Thoracic aorta (tissue), 2 donors: ENCODE measurements at regions not wholly inside any gene's neighbourhood (a gene's known extent, or its start where the extent isn't known, plus 50 kb on each side); places are given as distances from the start of the nearest gene placed in this dataset.
"Not testable (repeated sequence)": the region's sequence is repeated elsewhere in the genome, so short reads cannot be mapped to it uniquely, and the experiment has no call there.

Experiments used
- ATAC-seq: fragments of 150-250 bp; one replicate; pipeline ENCODE4 v1.8.0; 2017; ENCODE audit warnings: low read depth; ENCODE audit not compliant: insufficient number of reproducible peaks, low FRiP score
- DNase-seq: peaks from one replicate; pipeline ENCODE4 v3.0.0-alpha.2; 2020; ENCODE audit warnings: low spot score
- H3K27ac ChIP-seq, 2 donors: fragments of 200-600 bp; sonication (generic); 1 replicate in 1 of 2; 2 replicates in 1 of 2; pipeline ENCODE4 v1.5.1; 2016; ENCODE audit warnings: mild to moderate bottlenecking in 2 of 2, moderate library complexity in 2 of 2
- H3K27me3 ChIP-seq: fragments of 200-600 bp; sonication (generic); replicated peaks from 2 replicates; pipeline ENCODE4 v1.6.0; 2016; ENCODE audit warnings: mild to moderate bottlenecking; ENCODE audit not compliant: insufficient read depth
- H3K36me3 ChIP-seq: fragments of 200-600 bp; sonication (generic); one replicate; pipeline ENCODE4 v1.5.1; 2016
- H3K4me1 ChIP-seq, 2 donors: fragments of 200-600 bp; sonication (generic); 1 replicate in 1 of 2; 2 replicates in 1 of 2; pipeline versions ENCODE4 v1.5.1 to v1.6.0; 2016; ENCODE audit warnings: low read depth in 2 of 2, mild to moderate bottlenecking in 1 of 2; ENCODE audit not compliant: control insufficient read depth in 1 of 2
- H3K4me3 ChIP-seq: fragments of 200-600 bp; sonication (generic); 2 replicates; pipeline ENCODE4 v1.5.1; 2016; ENCODE audit warnings: mild to moderate bottlenecking
- H3K9me3 ChIP-seq: fragments of 200-600 bp; sonication (generic); 2 replicates; pipeline ENCODE4 v1.5.1; 2016
- CTCF ChIP-seq: fragments of 200-600 bp; sonication (generic); IDR thresholded peaks from one replicate; pipeline ENCODE4 v1.5.1; 2019; ENCODE audit warnings: antibody characterized with exemption

GRCh38 chr15:36024031-36024688, 478.2 kb upstream of the DPH6 start:
- Histone ChIP-seq H3K9me3 (no peaks in the 10 kb centered on the region), H3K4me1 (no peaks in the 10 kb centered on the region), H3K4me3 (no peak overlapping the region), H3K36me3 (no peaks in the 10 kb centered on the region), H3K27me3 (no peaks in the 10 kb centered on the region), H3K27ac (no peak overlapping the region)
- no peak for TF ChIP-seq CTCF
- DNase-seq = no peak
- no peak for ATAC-seq

GRCh38 chr15:36026627-36027283, 480.8 kb upstream of the DPH6 start:
- no peaks in the 10 kb centered on the region for H3K4me1 ChIP-seq
- H3K27me3 ChIP-seq = no peaks in the 10 kb centered on the region
- H3K27ac ChIP-seq = no peak overlapping the region
- ATAC-seq (no peak), DNase-seq (no peak)
- H3K36me3 ChIP-seq = no peaks in the 10 kb centered on the region
- TF ChIP-seq CTCF = no peak
- no peaks in the 10 kb centered on the region for H3K9me3 ChIP-seq
- no peak overlapping the region for H3K4me3 ChIP-seq

- H3K27ac ChIP-seq = no peak overlapping the region
Measured at GRCh38 chr15:36029606-36030210, 483.7 kb upstream of the DPH6 start.

GRCh38 chr15:36039996-36040572, 494.1 kb upstream of the DPH6 start:
- TF ChIP-seq CTCF = no peak
- DNase-seq = no peak
- Histone ChIP-seq H3K9me3 (no peaks in the 10 kb centered on the region), H3K36me3 (no peaks in the 10 kb centered on the region), H3K4me1 (no peaks in the 10 kb centered on the region), H3K27me3 (no peaks in the 10 kb centered on the region), H3K4me3 (no peak overlapping the region), H3K27ac (no peak overlapping the region)
- ATAC-seq = no peak

More at GRCh38 chr15:36029606-36030210, 483.7 kb upstream of the DPH6 start:
- no peaks in the 10 kb centered on the region for H3K36me3 ChIP-seq
- no peaks in the 10 kb centered on the region for H3K9me3 ChIP-seq
- no peak for TF ChIP-seq CTCF
- no peaks in the 10 kb centered on the region for H3K4me1 ChIP-seq
- no peak for ATAC-seq
- no peak for DNase-seq
- H3K4me3 ChIP-seq = no peak overlapping the region
- no peaks in the 10 kb centered on the region for H3K27me3 ChIP-seq

- ATAC-seq, DNase-seq, H3K4me3 ChIP-seq, H3K27ac ChIP-seq, H3K4me1 ChIP-seq, H3K27me3 ChIP-seq, H3K36me3 ChIP-seq, H3K9me3 ChIP-seq: not testable (repeated sequence)
Measured at GRCh38 chr15:36047018-36047716, 501.2 kb upstream of the DPH6 start.
